ENCODE measurements at regions not wholly inside any gene's neighbourhood (a gene's known extent, or its start where the extent isn't known, plus 50 kb on each side); places are given as distances from the start of the nearest gene placed in this dataset.

- DNase-seq, result no peak
Observed at GRCh38 chr12:60803147-60803546, 1207.3 kb downstream of the SLC16A7 start.

- no peak for DNase-seq
Observed at GRCh38 chr12:60805364-60805763, 1209.5 kb downstream of the SLC16A7 start.

- DNase-seq, result no peak
Observed at GRCh38 chr12:60819794-60820193, 1224.0 kb downstream of the SLC16A7 start.

- no peak for DNase-seq
Observed at GRCh38 chr12:60822580-60822979, 1226.8 kb downstream of the SLC16A7 start.

- no peak for DNase-seq
Observed at GRCh38 chr12:60830381-60830780, 1234.6 kb downstream of the SLC16A7 start.

- DNase-seq, result no peak
Observed at GRCh38 chr12:60832290-60832689, 1236.5 kb downstream of the SLC16A7 start.

- no peak for DNase-seq
Observed at GRCh38 chr12:60834372-60834771, 1238.5 kb downstream of the SLC16A7 start.

GRCh38 chr12:60834806-60835205 lies 1239.0 kb downstream of the SLC16A7 start:
- no peak for DNase-seq

- no peak for DNase-seq
Observed at GRCh38 chr12:60836651-60837050, 1240.8 kb downstream of the SLC16A7 start.

- no peak for DNase-seq
Observed at GRCh38 chr12:60842181-60842580, 1246.4 kb downstream of the SLC16A7 start.

- DNase-seq, result no peak
Observed at GRCh38 chr12:60844101-60844500, 1248.3 kb downstream of the SLC16A7 start.

- DNase-seq, result no peak
Observed at GRCh38 chr12:60844875-60845274, 1249.0 kb downstream of the SLC16A7 start.

- DNase-seq, result no peak
Observed at GRCh38 chr12:60845696-60846095, 1249.9 kb downstream of the SLC16A7 start.

GRCh38 chr12:60847281-60847680 lies 1251.5 kb downstream of the SLC16A7 start:
- DNase-seq, result no peak

GRCh38 chr12:60849723-60850122 lies 1253.9 kb downstream of the SLC16A7 start:
- DNase-seq, result no peak

- DNase-seq, result no peak
Observed at GRCh38 chr12:60853407-60853806, 1257.6 kb downstream of the SLC16A7 start.

- DNase-seq, result no peak
Observed at GRCh38 chr12:60863421-60863820, 1267.6 kb downstream of the SLC16A7 start.

- DNase-seq, result no peak
Observed at GRCh38 chr12:60872219-60872618, 1276.4 kb downstream of the SLC16A7 start.

GRCh38 chr12:60872850-60873713 lies 1277.3 kb downstream of the SLC16A7 start:
- DNase-seq, result no peak

- no peak for DNase-seq
Observed at GRCh38 chr12:60874091-60874490, 1278.3 kb downstream of the SLC16A7 start.

- DNase-seq, result no peak
Observed at GRCh38 chr12:60920841-60921495, 1325.1 kb downstream of the SLC16A7 start.

GRCh38 chr12:60921541-60921940 lies 1325.7 kb downstream of the SLC16A7 start:
- no peak for DNase-seq

- DNase-seq, result no peak
Observed at GRCh38 chr12:60926256-60926655, 1330.4 kb downstream of the SLC16A7 start.

GRCh38 chr12:60930151-60930550 lies 1330.1 kb upstream of the USP15 start:
- DNase-seq, result no peak

Measured in NCI-H187 treated with DMSO at 0.1 percent for 48 hours (cell line).